HFFc6 (cell line): ENCODE measurements at regions not wholly inside any gene's neighbourhood (a gene's known extent, or its start where the extent isn't known, plus 50 kb on each side); places are given as distances from the start of the nearest gene placed in this dataset.

Experiments used
- DNase-seq: peaks from one replicate; pipeline ENCODE4 v3.0.0-alpha.2; 2018
- H3K27ac Mint-ChIP-seq: 2 replicates; pipeline ENCODE4 v1.8.0; 2020; ENCODE audit warnings: mild to moderate bottlenecking, mixed read lengths
- H3K27me3 Mint-ChIP-seq: 2 replicates; pipeline ENCODE4 v1.8.0; 2021; ENCODE audit warnings: mild to moderate bottlenecking, moderate library complexity, mixed read lengths; ENCODE audit not compliant: insufficient read depth
- H3K36me3 Mint-ChIP-seq: 2 replicates; pipeline ENCODE4 v1.8.0; 2021; ENCODE audit warnings: low read depth, mixed read lengths
- H3K4me1 Mint-ChIP-seq: 2 replicates; pipeline ENCODE4 v1.8.0; 2020; ENCODE audit warnings: low read depth, mixed read lengths
- H3K4me3 Mint-ChIP-seq: 2 replicates; pipeline ENCODE4 v1.8.0; 2020; ENCODE audit warnings: mild to moderate bottlenecking, moderate library complexity, mixed read lengths
- H3K9me3 Mint-ChIP-seq: 2 replicates; pipeline ENCODE4 v1.8.0; 2020; ENCODE audit warnings: mild to moderate bottlenecking, mixed read lengths
- CTCF ChIP-seq: fragments of 200-600 bp; sonication (generic); IDR thresholded peaks from 2 replicates; pipeline ENCODE4 v1.5.0; 2021; ENCODE audit warnings: antibody characterized with exemption, mild to moderate bottlenecking

GRCh38 chr16:11445486-11445885 is 100.2 kb downstream of the RMI2 start:
- H3K27me3 Mint-ChIP-seq: peaks cover 29% of the 10 kb centered on the region
- no peaks in the 10 kb centered on the region for H3K4me1 Mint-ChIP-seq
- TF ChIP-seq CTCF: no peak
- no peak overlapping the region for H3K4me3 Mint-ChIP-seq
- DNase-seq: no peak
- peaks cover 12% of the 10 kb centered on the region; the same call in 1 of the 2 replicates for H3K36me3 Mint-ChIP-seq
- no peak overlapping the region for H3K27ac Mint-ChIP-seq
- peaks cover 15% of the 10 kb centered on the region for H3K9me3 Mint-ChIP-seq

- DNase-seq: no peak
- H3K4me1 Mint-ChIP-seq: no peaks in the 10 kb centered on the region
- no peak overlapping the region for H3K27ac Mint-ChIP-seq
- peaks cover 3% of the 10 kb centered on the region for H3K9me3 Mint-ChIP-seq
- no peak overlapping the region for H3K4me3 Mint-ChIP-seq
- peaks cover under 1% of the 10 kb centered on the region; the same call in 1 of the 2 replicates for H3K36me3 Mint-ChIP-seq
- peaks cover 26% of the 10 kb centered on the region for H3K27me3 Mint-ChIP-seq
- TF ChIP-seq CTCF: no peak
These were observed 101.4 kb downstream of the RMI2 start for GRCh38 chr16:11446566-11447119.

- Mint-ChIP-seq H3K4me1 (no peaks in the 10 kb centered on the region), H3K9me3 (no peaks in the 10 kb centered on the region), H3K4me3 (no peak overlapping the region), H3K36me3 (no peaks in the 10 kb centered on the region), H3K27ac (no peak overlapping the region), H3K27me3 (peaks cover 26% of the 10 kb centered on the region)
- no peak for DNase-seq
- TF ChIP-seq CTCF: no peak
These were observed 102.0 kb downstream of the RMI2 start for GRCh38 chr16:11447272-11447671.

- peaks cover 23% of the 10 kb centered on the region for H3K27me3 Mint-ChIP-seq
- H3K27ac Mint-ChIP-seq: no peak overlapping the region
- H3K9me3 Mint-ChIP-seq: no peaks in the 10 kb centered on the region
- no peak for DNase-seq
- no peaks in the 10 kb centered on the region for H3K36me3 Mint-ChIP-seq
- peaks cover under 1% of the 10 kb centered on the region; the same call in 1 of the 2 replicates for H3K4me1 Mint-ChIP-seq
- H3K4me3 Mint-ChIP-seq: no peak overlapping the region
- TF ChIP-seq CTCF: no peak
These were observed 102.6 kb downstream of the RMI2 start for GRCh38 chr16:11447836-11448235.

- H3K27me3 Mint-ChIP-seq: peaks cover 27% of the 10 kb centered on the region
- no peak overlapping the region for H3K4me3 Mint-ChIP-seq
- TF ChIP-seq CTCF: no peak
These were observed 103.6 kb downstream of the RMI2 start for GRCh38 chr16:11448796-11449416.

More at GRCh38 chr16:11448796-11449416, 103.6 kb downstream of the RMI2 start:
- H3K4me1 Mint-ChIP-seq: peaks cover 6% of the 10 kb centered on the region; the same call in 1 of the 2 replicates
- H3K9me3 Mint-ChIP-seq: no peaks in the 10 kb centered on the region
- DNase-seq: no peak
- no peak overlapping the region for H3K27ac Mint-ChIP-seq
- H3K36me3 Mint-ChIP-seq: no peaks in the 10 kb centered on the region
